Glutamatergic neuron (in vitro differentiated cells): ENCODE measurements at regions not wholly inside any gene's neighbourhood (a gene's known extent, or its start where the extent isn't known, plus 50 kb on each side); places are given as distances from the start of the nearest gene placed in this dataset.
"Not testable (repeated sequence)": the region's sequence is repeated elsewhere in the genome, so short reads cannot be mapped to it uniquely, and the experiment has no call there.

ENCODE experiments used
- DNase-seq: peaks from one replicate; pipeline ENCODE4 v3.0.0; 2022
- H3K27ac Mint-ChIP-seq: one replicate; pipeline ENCODE4 v1.8.0; 2020; ENCODE audit warnings: mild to moderate bottlenecking, mixed read lengths, inconsistent platforms; ENCODE audit not compliant: unreplicated experiment
- H3K27me3 Mint-ChIP-seq: one replicate; pipeline ENCODE4 v1.8.0; 2020; ENCODE audit warnings: mild to moderate bottlenecking, moderate library complexity, mixed read lengths, inconsistent platforms; ENCODE audit not compliant: unreplicated experiment
- H3K36me3 Mint-ChIP-seq: one replicate; pipeline ENCODE4 v1.8.0; 2020; ENCODE audit warnings: mild to moderate bottlenecking, mixed read lengths, inconsistent platforms; ENCODE audit not compliant: unreplicated experiment
- H3K4me1 Mint-ChIP-seq: one replicate; pipeline ENCODE4 v1.8.0; 2020; ENCODE audit warnings: mild to moderate bottlenecking, low read depth, mixed read lengths, inconsistent platforms; ENCODE audit not compliant: unreplicated experiment
- H3K4me3 Mint-ChIP-seq: one replicate; pipeline ENCODE4 v1.8.0; 2020; ENCODE audit warnings: mild to moderate bottlenecking, mixed read lengths, inconsistent platforms; ENCODE audit not compliant: unreplicated experiment
- H3K9me3 Mint-ChIP-seq: one replicate; pipeline ENCODE4 v1.8.0; 2020; ENCODE audit warnings: mild to moderate bottlenecking, moderate library complexity, mixed read lengths, inconsistent platforms; ENCODE audit not compliant: unreplicated experiment
- CTCF ChIP-seq: fragments of 200-600 bp; sonication (generic); IDR thresholded peaks from one replicate; pipeline ENCODE4 v1.5.0; 2021; ENCODE audit not compliant: partially characterized antibody, unreplicated experiment

DNA sequence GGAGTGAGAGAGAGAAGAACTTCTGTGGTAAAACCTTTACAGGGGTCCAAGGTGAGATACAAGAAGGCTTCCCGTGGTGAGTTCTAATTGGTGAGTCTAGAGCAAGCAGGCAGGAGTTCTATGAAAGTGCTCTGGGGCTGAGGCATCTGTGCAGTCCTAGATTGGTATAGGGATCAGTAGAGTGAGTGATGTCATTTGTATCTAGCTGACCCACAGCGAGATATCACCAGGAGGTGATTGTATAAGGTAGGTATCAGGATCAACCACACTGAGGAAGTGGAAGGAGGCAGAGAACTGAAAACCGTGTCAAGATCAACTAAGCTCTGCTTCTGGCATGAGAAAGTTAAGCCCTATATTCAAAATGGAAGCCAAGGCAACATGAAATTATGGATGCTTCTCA lies 1648.9 kb upstream of the TMEFF2 start:
- no peaks in the 10 kb centered on the region for H3K9me3 Mint-ChIP-seq

GRCh38 chr2:193841384-193842150 lies 1646.8 kb upstream of the TMEFF2 start:
- TF ChIP-seq CTCF = no peak
- Mint-ChIP-seq H3K9me3 (no peaks in the 10 kb centered on the region), H3K4me3 (no peak overlapping the region), H3K27me3 (peaks cover 2% of the 10 kb centered on the region), H3K27ac (no peak overlapping the region), H3K4me1 (no peaks in the 10 kb centered on the region), H3K36me3 (no peaks in the 10 kb centered on the region)
- no peak for DNase-seq

More for the DNA sequence above, 1648.9 kb upstream of the TMEFF2 start:
- Mint-ChIP-seq H3K4me3 (no peak overlapping the region), H3K27ac (no peak overlapping the region), H3K36me3 (no peaks in the 10 kb centered on the region), H3K4me1 (no peaks in the 10 kb centered on the region), H3K27me3 (no peaks in the 10 kb centered on the region)
- no peak for DNase-seq
- no peak for TF ChIP-seq CTCF

- peaks cover 2% of the 10 kb centered on the region for H3K9me3 Mint-ChIP-seq
- H3K27me3 Mint-ChIP-seq = peaks cover 2% of the 10 kb centered on the region
- no peaks in the 10 kb centered on the region for H3K4me1 Mint-ChIP-seq
- no peak overlapping the region for H3K27ac Mint-ChIP-seq
- no peaks in the 10 kb centered on the region for H3K36me3 Mint-ChIP-seq
- H3K4me3 Mint-ChIP-seq = no peak overlapping the region
- no peak for DNase-seq
- no peak for TF ChIP-seq CTCF
Measured at GRCh38 chr2:193837111-193837738, 1642.5 kb upstream of the TMEFF2 start.

- not testable (repeated sequence) for H3K27me3 Mint-ChIP-seq, H3K9me3 Mint-ChIP-seq, H3K36me3 Mint-ChIP-seq, DNase-seq, H3K4me1 Mint-ChIP-seq, H3K4me3 Mint-ChIP-seq, H3K27ac Mint-ChIP-seq
Measured at GRCh38 chr2:193836424-193837006, 1641.8 kb upstream of the TMEFF2 start.

- not testable (repeated sequence) for H3K9me3 Mint-ChIP-seq, H3K4me3 Mint-ChIP-seq, DNase-seq, H3K36me3 Mint-ChIP-seq, H3K27me3 Mint-ChIP-seq, H3K4me1 Mint-ChIP-seq, H3K27ac Mint-ChIP-seq
Measured at GRCh38 chr2:193833895-193834294, 1639.2 kb upstream of the TMEFF2 start.

DNA sequence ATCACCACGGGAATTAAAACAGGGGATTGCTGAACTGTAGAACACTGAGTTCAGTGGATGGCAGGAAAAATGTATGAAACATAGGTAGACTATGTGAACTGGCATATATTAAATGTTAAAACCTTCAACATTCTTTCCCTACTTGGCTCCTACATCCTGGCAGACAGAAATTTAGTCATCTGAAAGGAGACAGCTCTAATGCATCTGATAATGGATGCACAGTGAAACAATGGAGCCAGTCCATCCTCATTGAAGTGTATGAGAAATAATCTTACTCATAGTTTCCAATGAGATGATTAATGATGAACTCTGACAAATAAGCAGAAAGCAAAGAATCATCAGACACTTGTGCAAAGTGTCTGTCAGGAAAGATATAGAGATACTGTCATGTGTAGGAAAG lies 1629.7 kb upstream of the TMEFF2 start:
- Mint-ChIP-seq H3K27me3 (no peaks in the 10 kb centered on the region), H3K4me3 (no peak overlapping the region), H3K36me3 (no peaks in the 10 kb centered on the region), H3K27ac (no peak overlapping the region), H3K4me1 (no peaks in the 10 kb centered on the region), H3K9me3 (peaks cover 4% of the 10 kb centered on the region)
- DNase-seq = no peak
- TF ChIP-seq CTCF = no peak
